Activated CD8-positive, alpha-beta memory T cell treated with anti-CD3 and anti-CD28 coated beads, Interleukin-2, amount 50 U/mL, for 48 hours (primary cell): ENCODE measurements at regions not wholly inside any gene's neighbourhood (a gene's known extent, or its start where the extent isn't known, plus 50 kb on each side); places are given as distances from the start of the nearest gene placed in this dataset.
"Not testable (repeated sequence)": the region's sequence is repeated elsewhere in the genome, so short reads cannot be mapped to it uniquely, and the experiment has no call there.

Source experiments
- DNase-seq: peaks from one replicate; pipeline ENCODE4 v3.0.0-alpha.2; 2020

DNA sequence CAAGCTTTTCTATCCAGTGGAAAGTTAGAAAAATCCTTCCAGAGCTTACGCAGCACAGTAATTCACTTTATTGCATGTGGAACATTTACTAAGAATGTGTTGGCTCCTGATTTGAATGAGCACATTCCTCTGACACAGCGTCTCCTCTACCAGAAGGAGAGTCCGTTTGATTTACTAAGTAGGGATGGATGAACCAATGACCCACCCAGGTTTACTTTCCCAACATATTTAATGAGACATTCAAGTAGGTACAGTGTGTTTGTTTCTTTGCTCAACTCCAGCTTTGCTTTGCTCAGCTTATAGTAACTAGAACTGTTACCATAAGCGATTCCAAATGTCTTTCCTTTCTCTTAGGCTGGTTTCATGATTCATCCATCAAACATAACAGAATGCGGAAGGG, 161.7 kb downstream of the SMARCA1 start:
- no peak for DNase-seq

DNA sequence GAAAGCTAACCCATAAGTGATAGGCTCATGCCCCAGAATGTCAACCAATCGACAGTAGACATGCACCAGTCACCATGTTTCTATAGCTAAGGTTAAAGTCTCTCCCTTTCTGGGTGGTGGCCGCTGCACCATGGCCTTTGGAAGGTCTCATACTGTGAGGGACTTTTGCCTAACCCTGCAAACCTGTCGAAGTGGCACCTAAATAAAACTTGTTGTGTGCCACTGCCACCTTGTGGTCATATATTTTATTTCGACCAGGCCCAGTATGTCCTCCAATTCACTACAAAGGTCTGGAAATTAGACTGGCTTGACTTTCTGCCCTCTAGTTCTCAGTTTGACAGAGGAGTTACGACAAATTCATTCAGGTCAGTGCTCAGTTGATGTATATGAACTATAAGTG, 163.1 kb downstream of the SMARCA1 start:
- peak; percentile 47 for DNase-seq

DNA sequence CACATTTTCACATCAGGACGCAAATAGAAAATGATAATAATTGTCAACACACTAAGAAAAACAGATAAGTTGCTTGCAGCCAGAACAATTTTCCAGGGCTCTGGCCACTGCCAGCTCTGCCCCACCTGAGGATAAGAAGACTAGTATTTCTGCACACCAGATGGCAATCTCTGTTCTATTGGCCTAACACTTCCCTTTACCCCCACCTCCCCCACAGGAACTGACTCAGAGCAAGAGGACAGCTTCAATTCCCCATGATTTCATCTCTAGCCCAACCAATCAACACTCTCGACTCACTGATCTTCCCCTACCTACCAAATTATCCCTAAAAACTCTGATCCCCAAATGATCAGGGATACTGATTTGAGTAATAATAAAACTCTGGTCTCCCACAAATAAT, 164.0 kb downstream of the SMARCA1 start:
- DNase-seq = no peak

DNA sequence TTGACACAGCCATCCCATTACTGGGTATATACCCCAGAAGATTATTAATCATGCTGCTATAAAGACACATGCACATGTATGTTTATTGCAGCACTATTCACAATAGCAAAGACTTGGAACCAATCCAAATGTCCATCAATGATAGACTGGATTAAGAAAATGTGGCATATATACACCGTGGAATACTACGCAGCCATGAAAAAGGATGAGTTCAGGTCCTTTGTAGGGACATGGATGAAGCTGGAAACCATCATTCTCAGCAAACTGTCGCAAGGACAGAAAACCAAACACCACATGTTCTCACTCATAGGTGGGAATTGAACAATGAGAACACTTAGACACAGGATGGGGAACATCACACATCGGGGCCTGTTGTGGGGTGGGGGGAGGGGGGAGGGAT, 165.9 kb downstream of the SMARCA1 start:
- DNase-seq = not testable (repeated sequence)

DNA sequence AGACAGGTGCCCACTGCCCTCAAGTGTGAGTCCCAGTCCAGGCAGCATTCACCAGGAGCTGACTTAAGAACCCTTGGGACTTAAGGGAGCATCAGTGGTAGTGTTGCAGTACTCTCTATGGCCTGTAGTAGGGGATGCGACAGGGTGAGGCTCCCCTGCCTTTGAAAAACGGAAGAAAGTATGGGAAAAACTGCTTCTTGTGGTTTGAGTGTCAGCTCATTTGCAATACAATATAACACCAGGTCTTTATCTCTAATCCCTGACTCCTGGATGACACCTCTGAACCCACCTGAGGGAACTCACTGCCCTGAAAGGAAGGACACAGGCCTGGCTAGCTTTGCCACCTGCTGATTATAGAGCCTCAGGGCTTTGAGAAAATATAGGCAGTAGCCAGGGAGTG, 176.0 kb downstream of the SMARCA1 start:
- DNase-seq = no peak

DNA sequence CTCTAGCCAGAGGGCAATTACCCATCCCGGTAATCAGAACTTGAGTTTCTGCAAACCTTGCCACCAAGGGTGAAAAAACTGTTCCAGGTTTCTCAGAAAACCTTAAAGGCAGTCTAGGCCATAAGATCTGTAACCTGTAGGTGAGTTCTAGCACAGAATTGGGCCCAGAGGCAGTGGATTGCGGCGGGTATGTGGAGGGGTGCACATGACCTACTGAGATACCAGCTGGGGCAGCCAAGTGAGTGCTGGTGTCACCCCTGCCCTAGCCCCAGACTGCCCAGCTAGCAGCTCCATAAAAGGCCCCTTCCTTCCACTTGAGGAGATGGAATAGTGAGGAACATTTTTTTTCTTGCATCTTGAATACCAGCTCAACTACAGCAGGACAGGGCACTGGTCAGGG, 176.7 kb downstream of the SMARCA1 start:
- no peak for DNase-seq

DNA sequence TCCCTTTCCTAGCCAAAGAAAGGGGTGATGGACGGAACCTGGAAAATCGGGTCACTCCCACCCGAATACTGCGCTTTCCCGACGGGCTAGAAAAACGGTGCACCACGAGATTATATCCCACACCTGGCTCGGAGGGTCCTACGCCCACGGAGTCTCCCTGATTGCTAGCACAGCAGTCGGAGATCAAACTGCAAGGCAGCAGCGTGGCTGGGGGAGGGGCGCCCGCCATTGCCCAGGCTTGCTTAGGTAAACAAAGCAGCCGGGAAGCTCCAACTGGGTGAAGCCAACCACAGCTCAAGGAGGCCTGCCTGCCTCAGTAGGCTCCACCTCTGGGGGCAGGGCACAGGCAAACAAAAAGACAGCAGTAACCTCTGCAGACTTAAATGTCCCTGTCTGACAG, 186.0 kb downstream of the SMARCA1 start:
- not testable (repeated sequence) for DNase-seq

DNA sequence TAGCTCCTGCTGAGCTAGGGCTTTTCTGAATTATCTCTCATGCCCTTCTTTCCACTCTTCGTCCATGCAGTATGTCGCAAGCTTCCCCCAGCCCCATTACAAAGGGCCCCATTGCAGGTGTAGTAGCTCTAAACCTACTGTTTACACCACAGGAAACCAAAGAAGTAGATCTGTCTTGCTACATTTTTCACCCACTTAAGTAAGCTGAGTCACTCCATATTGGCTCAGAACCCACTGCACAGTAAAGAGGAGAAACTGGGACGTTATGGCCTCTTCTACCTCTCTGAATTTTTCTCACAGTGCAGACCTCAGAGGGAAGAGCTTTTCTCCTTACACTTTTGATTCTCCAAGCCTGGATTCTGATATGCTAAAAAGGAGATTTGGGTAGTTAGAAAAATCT, 200.2 kb downstream of the SMARCA1 start:
- no peak for DNase-seq

DNA sequence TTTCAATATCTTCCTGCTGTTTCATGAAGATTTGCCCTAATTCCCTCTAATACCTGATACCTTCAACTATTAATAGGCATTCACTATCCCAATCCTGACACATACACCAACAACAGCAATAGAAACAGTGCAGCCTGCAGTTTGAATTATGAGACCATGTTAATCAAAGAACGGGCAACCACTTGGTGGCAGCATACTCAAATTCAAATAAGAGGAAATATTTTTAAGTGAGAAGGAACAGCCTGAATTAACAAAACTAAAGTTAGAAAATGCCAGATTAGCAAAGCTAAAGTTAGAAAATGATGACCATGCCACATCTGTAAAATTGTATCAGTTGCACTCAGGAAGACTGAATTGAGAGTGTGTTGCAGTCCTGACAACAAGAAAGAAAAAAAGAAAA, 204.9 kb downstream of the SMARCA1 start:
- no peak for DNase-seq

DNA sequence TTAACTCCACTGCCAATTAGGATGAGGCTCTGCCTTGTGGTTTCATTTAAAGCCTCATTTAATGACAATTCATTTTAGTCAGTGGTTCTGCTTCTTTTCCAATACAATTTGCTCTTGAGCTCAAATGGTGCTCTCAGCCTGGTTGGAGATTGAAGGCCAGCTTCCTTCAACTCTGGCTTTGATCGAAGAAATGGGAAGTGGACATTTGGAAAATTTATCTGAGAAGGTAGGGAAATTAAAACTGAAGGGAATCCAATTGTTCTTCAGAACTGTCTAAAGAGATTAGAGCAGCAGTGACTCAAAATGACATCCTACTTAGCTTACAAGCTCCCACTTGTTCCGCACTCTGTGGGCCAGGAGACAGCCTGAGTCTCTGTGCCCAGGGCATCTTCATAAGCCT, 206.8 kb downstream of the SMARCA1 start:
- DNase-seq = no peak

DNA sequence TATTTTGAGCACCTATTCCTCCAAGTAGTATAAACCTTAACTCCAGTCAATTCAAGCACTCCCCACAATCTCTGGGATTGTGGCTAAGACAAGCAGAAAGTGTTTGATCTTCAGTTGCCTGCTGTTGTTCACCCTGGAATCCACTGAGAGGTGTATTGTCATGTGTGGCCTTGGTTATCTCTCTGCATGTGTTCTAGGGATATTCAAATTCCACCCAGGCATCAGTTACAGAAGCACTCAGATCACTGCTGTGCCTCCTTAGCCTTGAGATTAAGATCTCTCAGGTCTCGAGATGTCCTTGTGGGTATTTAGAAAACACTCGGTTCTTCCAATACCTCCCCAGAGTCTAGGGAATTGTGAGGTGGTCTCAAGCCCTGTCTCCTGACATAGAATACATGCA, 213.3 kb downstream of the SMARCA1 start:
- DNase-seq = no peak

DNA sequence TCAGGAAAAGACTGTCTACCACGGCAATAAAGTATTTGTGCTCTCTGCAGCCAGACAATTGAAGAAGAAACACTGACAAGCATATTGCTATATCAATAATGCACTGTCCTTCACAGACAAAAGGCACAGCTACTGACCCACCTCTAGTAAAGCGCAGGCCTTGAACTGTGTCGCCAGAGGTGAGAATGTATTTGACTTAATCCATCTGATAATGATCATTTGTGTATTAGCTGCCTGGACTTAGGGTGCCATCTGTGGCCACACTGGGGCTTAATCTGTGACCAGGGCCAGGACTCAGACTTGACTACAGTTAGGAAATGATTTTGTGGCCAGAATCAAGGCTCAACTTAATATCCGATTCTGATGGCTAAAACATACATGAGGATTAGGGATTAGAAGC, 260.4 kb downstream of the SMARCA1 start:
- no peak for DNase-seq

DNA sequence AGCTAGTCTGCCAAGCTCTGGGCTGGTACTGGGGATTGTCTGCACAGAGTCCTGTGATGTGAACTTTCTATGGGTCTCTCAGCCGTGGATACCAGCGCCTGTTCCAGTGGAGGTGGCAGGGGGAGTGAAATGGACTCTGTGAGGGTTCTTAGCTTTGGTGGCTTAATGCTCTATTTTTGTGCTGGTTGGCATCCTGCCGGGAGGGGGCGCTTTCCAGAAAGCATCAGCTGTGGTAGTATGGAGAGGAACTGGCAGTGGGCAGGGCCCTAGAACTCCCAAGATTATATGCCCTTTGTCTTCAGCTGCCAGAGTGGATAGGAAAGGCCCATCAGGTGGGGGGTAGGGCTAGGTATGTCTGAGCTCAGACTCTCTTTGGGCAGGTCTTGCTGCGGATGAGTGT, 267.8 kb downstream of the SMARCA1 start:
- not testable (repeated sequence) for DNase-seq

DNA sequence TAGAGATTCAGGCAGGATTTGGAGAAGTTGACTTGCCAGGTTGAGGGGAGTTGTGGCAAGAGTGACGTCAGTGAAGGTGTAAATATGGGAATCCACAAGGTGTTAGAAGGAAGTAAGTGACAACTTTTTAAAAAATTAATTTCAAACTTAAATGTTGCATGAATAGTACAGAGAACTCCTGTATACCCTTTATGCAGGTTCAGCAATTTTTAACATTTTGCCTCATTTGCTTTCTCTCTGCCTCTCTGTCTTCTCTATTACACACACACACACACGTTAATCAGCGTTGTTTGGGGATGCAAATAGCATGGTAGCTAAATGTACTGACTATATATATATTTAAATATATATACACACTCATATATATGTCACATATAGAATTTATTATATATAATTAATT, 273.7 kb downstream of the SMARCA1 start:
- DNase-seq = no peak

DNA sequence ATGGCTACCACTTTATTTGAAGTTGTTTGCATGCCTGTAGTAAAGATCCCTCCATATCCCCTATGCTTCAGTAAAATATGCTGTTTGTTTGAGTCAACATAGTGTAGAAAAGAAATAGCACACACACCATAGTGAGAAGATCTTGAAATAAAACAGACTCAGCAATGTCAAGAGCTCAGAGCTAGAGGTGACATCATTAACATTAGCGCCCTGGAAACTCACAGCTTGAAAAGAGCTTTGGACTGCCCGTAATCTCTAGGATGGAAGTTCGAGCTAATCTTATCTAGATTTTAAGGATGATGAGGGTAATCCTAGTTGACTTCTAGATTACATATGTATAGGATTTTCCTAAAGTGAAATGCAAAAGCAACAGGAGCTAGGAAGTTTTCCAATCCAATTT, 275.6 kb downstream of the SMARCA1 start:
- no peak for DNase-seq

DNA sequence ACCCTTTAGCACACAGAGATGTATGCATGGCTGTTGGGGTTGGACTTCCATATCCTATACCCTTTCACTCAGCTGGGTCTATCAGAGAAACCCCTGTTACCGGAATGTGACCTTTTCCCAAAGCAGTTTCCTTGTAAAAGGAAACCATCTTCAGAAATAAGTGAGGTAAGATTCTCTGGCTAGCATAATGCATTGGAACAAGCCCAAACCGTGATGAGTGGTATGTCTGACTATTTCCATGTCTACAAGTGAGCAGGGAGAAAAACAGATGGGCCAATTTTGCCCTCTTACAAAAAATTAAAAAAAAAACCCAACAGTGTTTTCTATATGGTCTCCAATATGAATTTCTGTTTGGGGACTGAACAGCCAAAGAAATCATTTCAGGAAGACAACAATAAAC, 283.9 kb downstream of the SMARCA1 start:
- no peak for DNase-seq

DNA sequence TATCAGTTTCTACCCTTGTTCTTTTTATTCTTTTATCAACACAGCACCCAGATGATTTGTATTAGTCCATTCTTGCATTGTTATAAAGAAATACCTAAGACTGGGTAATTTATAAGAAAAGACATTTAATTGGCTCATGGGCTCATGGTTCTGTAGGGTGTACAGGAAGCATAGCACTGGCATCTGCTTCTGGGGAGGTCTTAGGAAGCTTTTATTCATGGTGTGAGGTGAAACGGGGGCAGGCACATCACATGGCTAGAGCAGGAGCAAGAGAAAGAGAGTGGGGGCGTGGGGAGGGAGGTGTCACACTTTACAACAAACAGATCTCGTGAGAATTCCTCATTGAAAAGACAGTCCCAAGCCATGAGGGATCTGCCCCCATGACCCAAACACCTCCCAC, 285.3 kb downstream of the SMARCA1 start:
- DNase-seq = no peak

DNA sequence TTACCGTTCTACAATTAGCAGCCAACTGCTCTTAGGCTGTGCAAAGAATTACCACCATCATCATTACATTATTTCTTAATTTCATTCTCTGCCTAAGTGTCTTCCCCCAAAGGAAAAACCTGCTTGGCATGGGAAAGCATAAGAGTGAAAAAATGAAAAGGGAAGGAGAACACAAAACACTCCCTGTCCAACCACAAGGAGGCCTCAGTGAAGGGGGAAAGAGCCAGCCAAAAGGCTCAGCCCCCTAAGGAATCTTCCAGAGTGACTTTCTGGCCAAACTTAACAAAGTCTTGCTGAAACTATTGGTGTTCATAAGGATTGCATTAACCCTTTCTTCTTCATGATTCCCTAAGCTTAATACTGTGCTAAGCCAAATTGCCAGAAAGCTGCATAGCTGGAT, 287.4 kb downstream of the SMARCA1 start:
- no peak for DNase-seq

DNA sequence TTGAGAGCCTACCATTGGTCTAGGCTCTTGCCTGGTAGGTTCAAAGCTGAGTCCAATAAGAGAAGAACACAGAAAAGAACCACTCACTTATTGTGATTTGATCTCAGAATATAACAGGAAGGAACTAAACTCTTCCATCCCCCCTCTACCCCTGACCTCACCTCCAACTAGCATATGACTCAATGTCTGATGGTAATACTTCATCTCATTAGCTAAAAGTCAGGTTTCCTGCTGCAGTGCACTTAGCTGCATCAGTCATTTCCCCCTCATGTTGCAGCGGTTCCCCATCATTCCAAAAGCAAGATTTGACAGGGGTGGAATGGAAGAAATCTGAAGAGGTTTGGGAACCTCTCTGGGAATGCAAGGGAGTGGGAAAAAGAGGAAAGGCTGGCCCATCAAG, 289.5 kb downstream of the SMARCA1 start:
- DNase-seq = no peak

DNA sequence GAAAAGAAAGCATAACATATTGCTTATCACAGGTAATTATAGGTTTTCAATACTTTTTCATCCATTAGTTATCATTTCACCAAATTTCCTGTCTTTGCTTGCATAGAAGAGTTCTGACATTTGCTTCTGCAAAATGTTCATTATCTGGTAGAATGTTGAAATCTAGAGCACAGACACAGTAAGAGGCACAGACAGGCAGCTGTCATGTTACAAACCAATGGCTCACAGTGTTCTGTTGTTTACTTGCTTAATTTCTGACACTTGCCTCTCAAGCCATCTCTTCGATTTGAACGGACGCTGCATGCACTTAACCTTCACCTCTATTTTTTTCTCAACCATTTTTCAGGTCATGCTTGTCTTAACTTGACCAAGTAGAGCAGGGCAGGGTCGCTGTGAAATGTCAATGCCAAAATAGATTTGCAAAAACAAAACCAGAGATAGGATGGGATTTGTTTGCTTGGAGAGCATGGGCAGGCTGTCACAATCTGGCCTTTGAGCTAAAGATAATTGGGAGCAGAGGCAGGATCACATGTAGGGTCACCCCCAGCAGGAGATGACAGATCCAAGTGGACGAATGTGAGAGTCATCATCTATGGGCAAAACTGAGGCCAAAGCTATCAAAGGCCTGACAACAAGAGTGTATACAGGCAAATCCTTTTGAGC, 292.3 kb downstream of the SMARCA1 start:
- no peak for DNase-seq

DNA sequence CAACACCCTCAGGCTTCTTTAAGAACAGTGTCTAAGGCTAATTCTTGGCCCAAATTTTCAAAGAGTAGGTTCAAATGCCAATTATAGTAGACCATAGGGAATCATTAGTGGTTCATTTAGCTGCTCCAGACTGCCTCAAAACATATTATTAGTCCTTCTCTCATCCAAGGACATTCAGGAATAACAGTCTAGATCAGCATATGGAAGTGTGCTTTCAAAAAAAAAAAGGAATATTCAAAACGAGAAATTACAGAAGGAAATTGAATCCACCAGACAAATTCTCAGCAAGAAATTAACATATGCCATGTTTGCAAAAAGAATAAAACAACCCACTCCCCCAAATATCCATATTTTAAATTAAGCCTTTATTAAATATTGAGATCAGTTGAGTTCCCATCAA, 293.1 kb downstream of the SMARCA1 start:
- DNase-seq = no peak

DNA sequence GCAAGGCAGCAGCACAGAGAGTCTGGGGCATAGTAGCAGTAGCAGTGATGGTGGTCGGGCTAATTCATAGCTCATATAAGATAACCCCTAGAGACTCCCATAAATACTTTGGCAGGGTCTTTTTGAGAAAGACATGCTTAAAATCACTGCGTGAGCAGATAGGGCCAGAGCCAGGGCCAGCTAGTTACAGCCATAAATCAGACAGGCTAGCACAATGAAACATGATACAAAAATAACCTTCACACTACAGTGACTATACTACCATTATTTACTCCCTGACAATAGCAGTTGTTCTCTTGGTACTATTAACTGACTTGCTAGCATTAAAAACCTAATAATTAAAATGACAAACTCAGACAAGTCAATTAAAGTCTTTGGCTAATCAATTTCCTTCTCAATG, 295.9 kb downstream of the SMARCA1 start:
- no peak for DNase-seq

DNA sequence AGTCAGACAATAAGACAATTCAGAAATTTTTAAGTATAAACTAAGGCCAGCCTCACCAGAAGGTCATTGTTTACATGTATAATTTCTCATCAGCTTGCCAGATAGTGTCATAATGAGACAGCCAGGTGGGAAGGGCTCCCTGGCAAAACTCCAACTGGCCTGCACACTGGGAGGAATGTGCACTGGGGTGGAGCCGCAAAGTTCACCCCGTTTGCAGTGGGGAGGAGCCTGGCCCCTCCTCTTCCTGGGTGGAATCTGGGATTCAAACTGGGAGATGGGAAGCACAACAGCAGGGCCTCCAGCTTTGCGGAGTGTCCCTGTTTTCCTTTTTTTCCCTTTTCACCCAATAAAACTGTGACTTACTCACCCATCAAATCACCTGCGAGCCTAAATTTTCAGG, 329.9 kb downstream of the SMARCA1 start:
- no peak for DNase-seq

DNA sequence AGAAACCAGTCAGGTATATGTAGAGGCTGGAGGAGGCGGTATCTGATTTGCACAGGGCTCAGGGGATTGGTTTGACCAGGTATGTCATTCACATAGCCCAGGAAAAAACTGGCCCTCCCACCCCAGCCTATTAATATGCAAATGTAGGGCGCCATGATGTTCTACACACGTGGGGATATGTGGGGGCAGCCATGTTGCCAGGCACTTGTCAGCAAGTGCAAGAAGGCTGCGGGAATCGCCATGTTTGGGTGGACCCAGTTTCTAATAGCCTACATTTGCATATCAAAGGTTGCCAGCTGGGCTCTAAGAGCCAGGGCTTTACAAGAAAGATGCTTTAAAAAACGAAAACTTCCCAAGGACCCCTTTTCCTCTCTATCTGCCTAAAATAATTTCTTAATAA, 335.1 kb downstream of the SMARCA1 start:
- DNase-seq = no peak

DNA sequence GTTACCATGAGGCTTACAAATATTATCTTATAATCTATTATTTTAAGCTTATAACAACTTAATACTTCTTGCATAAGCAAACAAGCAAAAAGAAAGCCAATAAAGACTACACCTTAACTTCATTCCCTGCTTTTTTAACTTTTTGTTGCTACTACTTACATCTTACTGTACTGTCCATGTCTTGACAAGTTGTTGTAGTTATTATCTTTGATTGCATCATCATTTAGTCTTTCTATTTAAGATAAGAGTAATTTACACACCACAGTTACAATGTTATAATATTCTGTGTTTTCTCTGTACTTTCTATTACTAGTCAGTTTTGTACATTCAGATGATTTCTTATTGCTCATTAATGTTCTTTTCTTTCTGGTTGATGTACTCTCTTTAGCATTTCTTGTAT, 346.6 kb downstream of the SMARCA1 start:
- DNase-seq = no peak

DNA sequence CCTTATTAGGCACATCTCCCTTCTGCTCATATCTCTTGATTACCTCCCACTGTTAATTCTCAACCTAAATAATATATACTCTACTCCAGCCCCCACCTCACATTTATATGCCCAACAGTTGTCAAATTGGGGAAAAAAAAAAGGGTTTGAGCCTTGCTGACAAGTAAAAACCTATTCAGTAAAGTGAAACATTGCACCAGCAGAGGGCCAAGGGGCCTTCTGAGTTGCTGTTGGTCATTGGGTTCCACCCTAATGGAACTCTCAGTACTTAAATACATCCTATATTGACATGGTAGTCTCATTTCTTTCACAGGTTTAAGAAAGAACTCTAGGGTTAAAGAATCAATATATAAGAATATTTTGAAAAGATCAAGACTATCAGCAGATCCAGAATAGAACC, 362.2 kb downstream of the SMARCA1 start:
- no peak for DNase-seq
